Right lobe of liver (tissue), 4 donors: ENCODE measurements at regions not wholly inside any gene's neighbourhood (a gene's known extent, or its start where the extent isn't known, plus 50 kb on each side); places are given as distances from the start of the nearest gene placed in this dataset.

Experiments
- CTCF ChIP-seq, 4 donors: fragments of 200-600 bp in 3 of 4; fragments of 450-650 bp in 1 of 4; IDR thresholded peaks; one replicate each; pipeline versions ENCODE4 v1.5.1 to v1.8.0; 2016 to 2022; ENCODE audit warnings: antibody characterized with exemption in 4 of 4, mild to moderate bottlenecking in 2 of 4
- POLR2A ChIP-seq: fragments of 450-650 bp; IDR thresholded peaks from one replicate; pipeline ENCODE4 v1.6.1; 2017; ENCODE audit warnings: antibody characterized with exemption, mild to moderate bottlenecking
- donor health status: DM: no; HTN: no; CAD: no.
- donor health status: DM: no; HTN: no; CAD: no.
- donor health status: DM: no; HTN: yes; CAD: no.

DNA sequence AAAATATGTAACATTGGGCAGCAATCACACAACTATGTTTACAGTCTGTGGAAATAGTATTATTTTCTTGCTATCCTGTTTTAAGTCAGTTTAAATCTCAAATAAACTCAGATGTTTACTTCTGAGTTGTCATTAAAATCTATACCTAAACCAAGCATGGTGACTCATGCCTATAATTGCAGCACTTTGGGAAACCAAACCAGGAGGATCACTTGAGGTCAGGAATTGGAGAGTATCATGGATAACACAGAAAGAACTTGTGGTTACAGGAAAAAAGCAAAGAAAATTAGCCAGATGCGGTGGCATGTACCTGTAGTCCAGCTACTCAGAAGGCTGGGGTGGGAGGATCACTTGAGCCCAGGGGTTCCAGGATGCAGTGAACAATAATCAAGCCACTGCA lies 631.6 kb upstream of the EPHA6 start:
- TF ChIP-seq POLR2A, result no peak
- no peak for TF ChIP-seq CTCF (IDR thresholded peaks at IDR 0.05)
